Activated CD4-positive, alpha-beta T cell treated with anti-CD3 and anti-CD28 coated beads for 48 hours (primary cell): ENCODE measurements at regions not wholly inside any gene's neighbourhood (a gene's known extent, or its start where the extent isn't known, plus 50 kb on each side); places are given as distances from the start of the nearest gene placed in this dataset.

ENCODE experiments used
- DNase-seq: peaks from one replicate; pipeline ENCODE4 v3.0.0-alpha.2; 2020

- DNase-seq: no peak
These were observed 102.2 kb downstream of the UNC5CL start for GRCh38 chr6:40936818-40937251.

- no peak for DNase-seq
These were observed 105.2 kb downstream of the UNC5CL start for GRCh38 chr6:40933864-40934263.

GRCh38 chr6:40932953-40933352 is 106.1 kb downstream of the UNC5CL start:
- DNase-seq: no peak

GRCh38 chr6:40932366-40932765 is 106.7 kb downstream of the UNC5CL start:
- no peak for DNase-seq

- no peak for DNase-seq
These were observed 107.1 kb downstream of the UNC5CL start for GRCh38 chr6:40931931-40932330.

- DNase-seq: peak; percentile 7
These were observed 108.5 kb downstream of the UNC5CL start for GRCh38 chr6:40930555-40930954.

- DNase-seq: no peak
These were observed 109.0 kb downstream of the UNC5CL start for GRCh38 chr6:40930045-40930444.

GRCh38 chr6:40929176-40929575 is 109.8 kb downstream of the UNC5CL start:
- DNase-seq: no peak

GRCh38 chr6:40928763-40929162 is 110.3 kb downstream of the UNC5CL start:
- DNase-seq: no peak

- DNase-seq: no peak
These were observed 110.7 kb downstream of the UNC5CL start for GRCh38 chr6:40928307-40928706.

GRCh38 chr6:40925341-40925740 is 113.7 kb downstream of the UNC5CL start:
- DNase-seq: no peak

- DNase-seq: no peak
These were observed 114.2 kb downstream of the UNC5CL start for GRCh38 chr6:40924839-40925238.

- no peak for DNase-seq
These were observed 115.1 kb downstream of the UNC5CL start for GRCh38 chr6:40923880-40924279.

GRCh38 chr6:40923326-40923725 is 115.7 kb downstream of the UNC5CL start:
- DNase-seq: no peak

GRCh38 chr6:40922281-40922680 is 116.7 kb downstream of the UNC5CL start:
- no peak for DNase-seq

- DNase-seq: no peak
These were observed 120.9 kb downstream of the UNC5CL start for GRCh38 chr6:40918040-40918651.

GRCh38 chr6:40917603-40918002 is 121.4 kb downstream of the UNC5CL start:
- no peak for DNase-seq

- no peak for DNase-seq
These were observed 122.2 kb downstream of the UNC5CL start for GRCh38 chr6:40916845-40917244.

- no peak for DNase-seq
These were observed 123.9 kb downstream of the UNC5CL start for GRCh38 chr6:40915165-40915564.

- no peak for DNase-seq
These were observed 125.0 kb downstream of the UNC5CL start for GRCh38 chr6:40914005-40914404.

- peak; percentile 53 for DNase-seq
These were observed 126.7 kb downstream of the UNC5CL start for GRCh38 chr6:40912158-40912946.

- DNase-seq: no peak
These were observed 128.6 kb downstream of the UNC5CL start for GRCh38 chr6:40910260-40910893.

GRCh38 chr6:40909811-40910210 is 129.2 kb downstream of the UNC5CL start:
- DNase-seq: no peak

- no peak for DNase-seq
These were observed 131.8 kb downstream of the UNC5CL start for GRCh38 chr6:40907198-40907701.
